ENCODE measurements at regions not wholly inside any gene's neighbourhood (a gene's known extent, or its start where the extent isn't known, plus 50 kb on each side); places are given as distances from the start of the nearest gene placed in this dataset.
"Not testable (repeated sequence)": the region's sequence is repeated elsewhere in the genome, so short reads cannot be mapped to it uniquely, and the experiment has no call there.

DNA sequence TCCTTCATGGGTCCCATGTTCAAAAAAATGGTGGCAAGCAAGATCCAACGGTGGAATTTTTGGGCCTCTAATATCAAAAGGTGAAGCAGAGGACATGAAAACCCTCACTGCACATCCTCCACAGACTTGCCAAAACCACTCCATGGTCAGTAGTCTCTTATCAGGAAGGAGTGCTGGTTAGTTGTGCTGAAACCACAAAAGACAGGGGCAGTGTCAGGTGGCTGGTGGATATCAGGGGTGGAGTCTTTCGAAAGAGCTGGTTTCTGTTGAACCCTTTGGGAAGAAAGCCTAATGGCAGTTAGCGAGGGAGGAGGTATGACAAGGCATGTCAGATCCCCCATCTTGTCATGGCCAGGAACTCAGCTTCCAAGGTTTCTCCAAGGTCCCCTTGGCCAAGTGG is 395.9 kb upstream of the CAMK1G start:
- H3K36me3 Mint-ChIP-seq (ENCODE audit: low read depth) = no peaks in the 10 kb centered on the region
- no peak overlapping the region for H3K27ac Mint-ChIP-seq
- peaks cover 2% of the 10 kb centered on the region for H3K27me3 Mint-ChIP-seq
- peak; percentile 15 for DNase-seq
- intact Hi-C loops (cut with micrococcal nuclease) = no loop called here
- H3K4me3 Mint-ChIP-seq = no peak overlapping the region
- no peaks in the 10 kb centered on the region for H3K9me3 Mint-ChIP-seq
- no peaks in the 10 kb centered on the region for H3K4me1 Mint-ChIP-seq

DNA sequence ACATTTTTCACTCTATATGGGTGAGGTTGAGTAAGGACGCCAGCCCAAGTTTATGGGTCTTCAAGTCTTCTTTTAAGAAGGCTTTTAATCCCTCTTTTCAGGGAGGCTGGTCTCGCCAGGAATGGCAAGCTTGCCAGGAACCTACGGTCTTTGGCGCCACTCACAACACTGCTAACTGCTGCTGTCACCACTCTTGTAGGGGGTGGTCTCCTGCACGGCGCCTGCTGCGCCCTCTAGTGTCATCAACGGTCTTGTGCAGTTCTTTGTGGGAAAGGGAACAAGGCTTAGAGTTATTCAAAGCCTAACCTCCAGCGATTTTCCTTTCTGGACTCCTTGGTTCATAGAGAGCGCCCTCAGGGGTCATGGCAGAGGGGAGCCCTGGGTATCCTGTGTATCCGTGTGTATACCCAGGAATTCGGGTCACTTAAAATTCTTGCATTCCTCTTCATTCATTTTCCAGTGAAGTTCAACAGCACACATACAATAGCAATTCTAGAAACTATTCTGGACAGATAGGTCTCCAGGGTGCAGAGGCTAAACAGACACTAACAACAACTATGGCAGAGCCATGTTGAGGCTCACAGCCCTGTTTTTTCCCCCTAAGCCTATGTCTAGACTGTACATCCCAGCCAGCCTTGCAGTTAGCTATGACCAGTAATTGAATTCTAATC is 392.8 kb upstream of the CAMK1G start:
- Mint-ChIP-seq H3K27ac (no peak overlapping the region), H3K4me1 (no peaks in the 10 kb centered on the region), H3K4me3 (no peak overlapping the region), H3K27me3 (peaks cover 2% of the 10 kb centered on the region), H3K36me3 (ENCODE audit: low read depth) (no peaks in the 10 kb centered on the region), H3K9me3 (no peaks in the 10 kb centered on the region)
- peak; percentile 68 for DNase-seq
- intact Hi-C loops (cut with micrococcal nuclease) = no loop called here

- H3K36me3 Mint-ChIP-seq (ENCODE audit: low read depth) = no peaks in the 10 kb centered on the region
- H3K9me3 Mint-ChIP-seq = peaks cover 5% of the 10 kb centered on the region
- H3K27ac Mint-ChIP-seq = no peak overlapping the region
- no peak overlapping the region for H3K4me3 Mint-ChIP-seq
- intact Hi-C loops (cut with micrococcal nuclease) = no loop called here
- H3K4me1 Mint-ChIP-seq = no peaks in the 10 kb centered on the region
- H3K27me3 Mint-ChIP-seq = peaks cover 2% of the 10 kb centered on the region
- peak; percentile 23 for DNase-seq
Observed at GRCh38 chr1:209191262-209191634, 392.3 kb upstream of the CAMK1G start.

DNA sequence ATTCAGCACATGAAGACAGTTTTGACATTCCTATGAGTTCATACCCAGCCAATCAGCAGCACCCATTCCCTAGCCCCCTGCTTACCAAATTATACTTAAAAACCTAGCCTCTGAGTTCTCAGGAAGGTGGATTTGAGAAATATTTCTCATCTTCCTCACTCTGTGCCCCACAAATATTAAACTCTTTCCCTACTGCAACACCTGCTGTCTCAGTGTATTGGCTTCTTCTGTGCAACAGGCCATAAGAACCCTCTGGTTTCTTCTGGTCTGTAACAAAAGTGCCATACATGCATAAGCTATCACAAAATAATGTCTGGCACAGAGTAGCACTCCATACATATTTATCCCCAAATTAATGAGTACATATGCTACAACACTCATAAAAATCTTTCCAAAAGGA is 387.4 kb upstream of the CAMK1G start:
- Mint-ChIP-seq H3K27ac (no peak overlapping the region), H3K4me3 (no peak overlapping the region), H3K36me3 (ENCODE audit: low read depth) (no peaks in the 10 kb centered on the region), H3K27me3 (no peaks in the 10 kb centered on the region), H3K9me3 (peaks cover 12% of the 10 kb centered on the region), H3K4me1 (no peaks in the 10 kb centered on the region)
- intact Hi-C loops (cut with micrococcal nuclease) = no loop called here
- no peak for DNase-seq

GRCh38 chr1:209198961-209199750 is 384.4 kb upstream of the CAMK1G start:
- H3K27me3 Mint-ChIP-seq = no peaks in the 10 kb centered on the region
- no peak overlapping the region for H3K27ac Mint-ChIP-seq
- no peaks in the 10 kb centered on the region for H3K36me3 Mint-ChIP-seq (ENCODE audit: low read depth)
- H3K4me1 Mint-ChIP-seq = no peaks in the 10 kb centered on the region
- no peak for DNase-seq
- H3K4me3 Mint-ChIP-seq = no peak overlapping the region
- intact Hi-C loops (cut with micrococcal nuclease) = no loop called here
- H3K9me3 Mint-ChIP-seq = peaks cover 12% of the 10 kb centered on the region

- no peak overlapping the region for H3K27ac Mint-ChIP-seq
- H3K4me1 Mint-ChIP-seq = no peaks in the 10 kb centered on the region
- no peak for DNase-seq
- H3K9me3 Mint-ChIP-seq = peaks cover 12% of the 10 kb centered on the region
- no peaks in the 10 kb centered on the region for H3K27me3 Mint-ChIP-seq
- no peak overlapping the region for H3K4me3 Mint-ChIP-seq
- intact Hi-C loops (cut with micrococcal nuclease) = loop anchor here (10.0 kb wide), 1 partner anchor 155 kb away; no protein-coding TSS in a partner anchor
- no peaks in the 10 kb centered on the region for H3K36me3 Mint-ChIP-seq (ENCODE audit: low read depth)
Observed at GRCh38 chr1:209199822-209200221, 383.7 kb upstream of the CAMK1G start.

- not testable (repeated sequence) for H3K27ac Mint-ChIP-seq; DNase-seq; H3K4me3 Mint-ChIP-seq; H3K36me3 Mint-ChIP-seq (ENCODE audit: low read depth); H3K4me1 Mint-ChIP-seq; H3K9me3 Mint-ChIP-seq
- H3K27me3 Mint-ChIP-seq = peaks cover 11% of the 10 kb centered on the region
- intact Hi-C loops (cut with micrococcal nuclease) = loop anchor here (10.0 kb wide), 1 partner anchor 152 kb away; no protein-coding TSS in a partner anchor
Observed at GRCh38 chr1:209202321-209202720, 381.2 kb upstream of the CAMK1G start.

DNA sequence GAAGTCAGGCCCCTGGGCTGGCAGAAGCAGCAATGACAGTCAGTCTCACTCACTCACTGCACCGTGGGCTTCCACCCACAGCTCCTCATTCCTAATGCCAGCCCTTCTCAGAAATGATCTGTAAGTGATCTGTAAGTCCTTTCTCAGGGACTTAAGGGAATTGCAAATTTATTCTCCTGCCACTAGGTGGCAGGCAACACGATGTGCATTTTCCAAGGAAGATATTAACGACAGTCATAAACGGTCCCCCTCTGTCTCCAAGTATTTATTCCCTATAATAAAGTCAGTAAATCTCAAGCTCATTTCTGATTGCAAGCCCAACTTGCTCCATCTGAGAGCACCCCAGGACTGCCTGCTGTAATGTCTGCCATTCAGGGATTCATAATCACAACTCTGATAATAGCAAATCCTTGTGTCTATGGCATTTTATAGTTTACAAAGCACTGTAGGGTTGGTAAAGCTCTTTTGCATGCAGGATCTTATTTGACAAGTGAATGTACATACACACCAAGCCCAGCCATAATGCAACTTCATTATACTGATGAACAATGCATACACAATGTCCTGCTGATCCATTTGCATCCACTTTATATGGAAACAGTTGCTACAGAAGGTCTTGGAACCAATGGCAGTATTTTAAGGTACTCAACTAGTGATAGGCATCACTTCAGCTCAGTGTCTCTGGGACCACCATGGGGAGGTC is 380.5 kb upstream of the CAMK1G start:
- DNase-seq = peak; percentile 65
- Mint-ChIP-seq H3K4me1 (peaks cover 2% of the 10 kb centered on the region), H3K4me3 (no peak overlapping the region), H3K27ac (no peak overlapping the region), H3K27me3 (peaks cover 17% of the 10 kb centered on the region), H3K36me3 (ENCODE audit: low read depth) (no peaks in the 10 kb centered on the region), H3K9me3 (no peaks in the 10 kb centered on the region)
- intact Hi-C loops (cut with micrococcal nuclease) = loop anchor here (1.0 to 10.0 kb wide), 2 partner anchors 152 to 363 kb away; no protein-coding TSS in a partner anchor

DNA sequence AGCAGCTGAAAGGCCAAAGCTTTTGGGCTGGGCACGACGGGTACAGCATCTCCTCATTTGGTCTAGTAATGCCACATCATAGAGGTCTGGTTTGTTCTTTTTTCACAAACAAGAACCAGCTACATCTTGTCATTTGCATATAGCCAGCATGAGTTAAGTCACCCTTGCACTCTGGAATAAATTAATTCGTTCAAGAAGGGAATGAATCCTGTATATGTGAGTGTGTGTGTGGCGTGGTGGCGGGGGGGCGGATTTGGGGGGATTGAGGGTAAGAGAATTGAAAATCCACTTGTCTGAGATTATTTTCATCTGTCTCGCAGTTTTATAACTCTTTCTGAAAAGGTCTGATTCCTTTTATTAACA is 380.0 kb upstream of the CAMK1G start:
- intact Hi-C loops (cut with micrococcal nuclease) = loop anchor here (1.0 to 10.0 kb wide), 2 partner anchors 151 to 363 kb away; no protein-coding TSS in a partner anchor
- H3K36me3 Mint-ChIP-seq (ENCODE audit: low read depth) = no peaks in the 10 kb centered on the region

DNA sequence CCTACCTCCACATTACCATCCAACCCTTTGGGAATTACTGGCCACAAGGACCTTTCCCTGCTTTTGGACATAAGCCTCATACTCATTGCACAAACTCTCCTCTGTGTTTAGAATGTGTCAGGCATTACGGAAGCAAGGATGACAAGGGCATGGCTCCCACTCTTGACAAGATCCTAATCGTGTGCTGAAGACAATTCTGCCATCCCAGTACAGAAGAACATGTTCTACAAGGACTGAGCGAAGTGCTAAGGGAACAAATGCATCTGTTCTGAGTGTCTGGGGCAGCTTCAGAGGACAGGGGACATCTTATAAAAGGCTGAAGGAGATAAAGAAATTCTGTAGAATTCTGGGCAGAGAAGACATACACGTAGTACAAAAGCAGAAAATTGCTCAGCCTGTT is 378.5 kb upstream of the CAMK1G start:
- Mint-ChIP-seq H3K36me3 (ENCODE audit: low read depth) (no peaks in the 10 kb centered on the region), H3K27me3 (peaks cover 33% of the 10 kb centered on the region), H3K4me1 (peaks cover 2% of the 10 kb centered on the region), H3K4me3 (no peak overlapping the region), H3K9me3 (no peaks in the 10 kb centered on the region), H3K27ac (no peak overlapping the region)
- intact Hi-C loops (cut with micrococcal nuclease) = loop anchor here (10.0 kb wide), 1 partner anchor 150 kb away; no protein-coding TSS in a partner anchor
- no peak for DNase-seq

More for the DNA sequence above, 380.0 kb upstream of the CAMK1G start:
- Mint-ChIP-seq H3K9me3 (no peaks in the 10 kb centered on the region), H3K27me3 (peaks cover 23% of the 10 kb centered on the region), H3K27ac (no peak overlapping the region), H3K4me1 (peaks cover 2% of the 10 kb centered on the region), H3K4me3 (no peak overlapping the region)
- DNase-seq = no peak

- Mint-ChIP-seq H3K4me1 (peaks cover 2% of the 10 kb centered on the region), H3K4me3 (no peak overlapping the region), H3K27me3 (peaks cover 38% of the 10 kb centered on the region), H3K36me3 (ENCODE audit: low read depth) (no peaks in the 10 kb centered on the region), H3K27ac (no peak overlapping the region), H3K9me3 (no peaks in the 10 kb centered on the region)
- DNase-seq = no peak
- intact Hi-C loops (cut with micrococcal nuclease) = loop anchor here (10.0 kb wide), 1 partner anchor 148 kb away; no protein-coding TSS in a partner anchor
Observed at GRCh38 chr1:209207126-209207700, 376.3 kb upstream of the CAMK1G start.

DNA sequence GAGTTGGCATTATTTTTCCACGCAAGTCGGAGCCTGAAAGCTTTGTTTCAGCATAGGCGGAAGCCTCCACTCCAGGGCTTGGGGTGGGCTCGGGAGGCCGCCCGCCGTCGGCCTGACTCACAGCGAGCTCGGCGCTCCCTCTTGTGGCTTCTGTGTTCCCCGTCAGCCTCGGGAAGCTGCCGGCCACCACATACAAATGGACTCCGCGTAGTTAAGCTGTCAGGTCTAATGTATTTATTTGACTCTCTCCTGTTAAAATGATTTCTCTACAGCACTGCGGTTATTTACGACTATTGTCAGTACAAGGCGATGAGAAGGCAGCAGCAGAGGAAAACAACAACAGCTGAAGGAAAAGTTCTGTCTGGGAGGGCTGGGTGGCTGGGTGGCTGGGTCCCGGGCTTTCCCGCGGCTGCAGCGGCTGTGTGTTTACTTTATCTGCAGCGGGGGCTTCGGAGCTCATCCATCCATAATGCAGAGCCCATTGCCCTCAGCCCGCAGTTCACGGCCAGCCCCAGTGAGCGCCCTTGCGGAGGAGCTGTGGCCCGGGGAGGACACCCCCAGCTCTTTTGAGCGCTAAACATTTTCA is 375.7 kb upstream of the CAMK1G start:
- intact Hi-C loops (cut with micrococcal nuclease) = loop anchor here (10.0 kb wide), 1 partner anchor 147 kb away; no protein-coding TSS in a partner anchor
- peak; percentile 59 for DNase-seq
- H3K4me3 Mint-ChIP-seq = no peak overlapping the region

GRCh38 chr1:209208648-209209047 is 374.9 kb upstream of the CAMK1G start:
- DNase-seq = no peak
- intact Hi-C loops (cut with micrococcal nuclease) = loop anchor here (10.0 kb wide), 1 partner anchor 146 kb away; no protein-coding TSS in a partner anchor
- Mint-ChIP-seq H3K27me3 (peaks cover 41% of the 10 kb centered on the region), H3K4me1 (peaks cover 2% of the 10 kb centered on the region), H3K9me3 (no peaks in the 10 kb centered on the region), H3K36me3 (ENCODE audit: low read depth) (no peaks in the 10 kb centered on the region), H3K27ac (no peak overlapping the region), H3K4me3 (no peak overlapping the region)

More for the DNA sequence above, 375.7 kb upstream of the CAMK1G start:
- Mint-ChIP-seq H3K27me3 (peaks cover 40% of the 10 kb centered on the region), H3K4me1 (peaks cover 2% of the 10 kb centered on the region), H3K36me3 (ENCODE audit: low read depth) (no peaks in the 10 kb centered on the region), H3K9me3 (no peaks in the 10 kb centered on the region), H3K27ac (no peak overlapping the region)

All from activated CD4-positive, alpha-beta T cell treated with anti-CD3 and anti-CD28 coated beads, Interleukin-2, amount 10 ng/mL, durations not matched to agents 24 days and 14 days (primary cell).